HG03025 (cell line): ENCODE measurements at regions not wholly inside any gene's neighbourhood (a gene's known extent, or its start where the extent isn't known, plus 50 kb on each side); places are given as distances from the start of the nearest gene placed in this dataset.

Source experiments
- ATAC-seq: cut with Tn5 transposase; IDR thresholded peaks from one replicate; pipeline ENCODE4 v1.9.1; 2021; ENCODE audit warnings: mild to moderate bottlenecking, moderate library complexity; ENCODE audit not compliant: unreplicated experiment, low FRiP score

GRCh38 chr7:127447326-127447945 is 54.9 kb upstream of the ZNF800 start:
- peak; percentile 99 for ATAC-seq

GRCh38 chr7:127446842-127447241 is 54.3 kb upstream of the ZNF800 start:
- ATAC-seq, result no peak
